Heart left ventricle (tissue), 13 donors: ENCODE measurements at regions not wholly inside any gene's neighbourhood (a gene's known extent, or its start where the extent isn't known, plus 50 kb on each side); places are given as distances from the start of the nearest gene placed in this dataset.

Experiments used
- POLR2A ChIP-seq, 2 donors: fragments of 450-650 bp; IDR thresholded peaks; one replicate each; pipeline ENCODE4 v1.6.1; 2017; ENCODE audit warnings: antibody characterized with exemption in 2 of 2, mild to moderate bottlenecking in 2 of 2, moderate library complexity in 2 of 2
- TF ChIP-seq, protein P1 (sequence below), 12 donors: fragments of 200-600 bp; sonication (generic) in 4 of 12; IDR thresholded peaks; one replicate each; pipeline versions ENCODE4 v1.5.0 to v1.8.0; 2018 to 2022; ENCODE audit warnings: antibody characterized with exemption in 12 of 12, mild to moderate bottlenecking in 5 of 12
- donor health status: ischemic (EF 13 %, LVEDD 7.1; RV severe dilation, severe dysfunction).
- donor health status: DM: no; HTN: yes; CAD: no.
- donor health status: DM: no; HTN: no; CAD: no.
- donor health status: ischemic (EF 25% LVEDD 6.9; RV normal size, moderate dysfunction).
- donor health status: ischemic (EF 25% LVEDD 5.7; RV mildly dilated, moderate dysfunction).
- donor health status: ischemic (EF 35%, LVEDD 5.7; RV mildly dilated, moderate dysfunction).
- donor health status: nonischemic (EF 11% LVEDD 7.7; RV severe dilation, severe dysfunction).
- donor health status: DM: yes; HTN: yes; CAD: no.
- donor health status: PGD.
- donor health status: ischemic (EF 29% LVEDD 5.4; RV normal size, mild dysfunction).
- donor health status: nonischemic (EF 23%, LVEDD 6.1; RV moderate dilation, normal function).

- TF ChIP-seq POLR2A (IDR thresholded peaks at IDR 0.05) = no peak
- TF ChIP-seq, protein P1, sequence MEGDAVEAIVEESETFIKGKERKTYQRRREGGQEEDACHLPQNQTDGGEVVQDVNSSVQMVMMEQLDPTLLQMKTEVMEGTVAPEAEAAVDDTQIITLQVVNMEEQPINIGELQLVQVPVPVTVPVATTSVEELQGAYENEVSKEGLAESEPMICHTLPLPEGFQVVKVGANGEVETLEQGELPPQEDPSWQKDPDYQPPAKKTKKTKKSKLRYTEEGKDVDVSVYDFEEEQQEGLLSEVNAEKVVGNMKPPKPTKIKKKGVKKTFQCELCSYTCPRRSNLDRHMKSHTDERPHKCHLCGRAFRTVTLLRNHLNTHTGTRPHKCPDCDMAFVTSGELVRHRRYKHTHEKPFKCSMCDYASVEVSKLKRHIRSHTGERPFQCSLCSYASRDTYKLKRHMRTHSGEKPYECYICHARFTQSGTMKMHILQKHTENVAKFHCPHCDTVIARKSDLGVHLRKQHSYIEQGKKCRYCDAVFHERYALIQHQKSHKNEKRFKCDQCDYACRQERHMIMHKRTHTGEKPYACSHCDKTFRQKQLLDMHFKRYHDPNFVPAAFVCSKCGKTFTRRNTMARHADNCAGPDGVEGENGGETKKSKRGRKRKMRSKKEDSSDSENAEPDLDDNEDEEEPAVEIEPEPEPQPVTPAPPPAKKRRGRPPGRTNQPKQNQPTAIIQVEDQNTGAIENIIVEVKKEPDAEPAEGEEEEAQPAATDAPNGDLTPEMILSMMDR (IDR thresholded peaks at IDR 0.05) = no peak
These were observed 62.8 kb upstream of the KIF26B start for GRCh38 chr1:245091818-245092637.
